UCSD-AML1 (cell line): ENCODE measurements at regions not wholly inside any gene's neighbourhood (a gene's known extent, or its start where the extent isn't known, plus 50 kb on each side); places are given as distances from the start of the nearest gene placed in this dataset.
"Not testable (repeated sequence)": the region's sequence is repeated elsewhere in the genome, so short reads cannot be mapped to it uniquely, and the experiment has no call there.

Experiments
- DNase-seq: peaks from one replicate; lab custom pipeline; 2025; ENCODE audit not compliant: unreplicated experiment; lab: John Stamatoyannopoulos, UW

GRCh38 chr4:25981749-25982148 is 67.7 kb downstream of the SMIM20 start:
- DNase-seq: no peak

GRCh38 chr4:25982962-25983361 is 68.9 kb downstream of the SMIM20 start:
- DNase-seq: no peak

GRCh38 chr4:25984266-25984665 is 70.2 kb downstream of the SMIM20 start:
- no peak for DNase-seq

GRCh38 chr4:25984796-25985195 is 70.8 kb downstream of the SMIM20 start:
- DNase-seq: no peak

- DNase-seq: no peak
These were observed 72.8 kb downstream of the SMIM20 start for GRCh38 chr4:25986807-25987206.

- no peak for DNase-seq
These were observed 77.3 kb downstream of the SMIM20 start for GRCh38 chr4:25991340-25991739.

GRCh38 chr4:25993395-25994185 is 79.6 kb downstream of the SMIM20 start:
- no peak for DNase-seq

- not testable (repeated sequence) for DNase-seq
These were observed 80.6 kb downstream of the SMIM20 start for GRCh38 chr4:25994577-25994976.

GRCh38 chr4:26000274-26000950 is 86.4 kb downstream of the SMIM20 start:
- no peak for DNase-seq

- DNase-seq: no peak
These were observed 87.4 kb downstream of the SMIM20 start for GRCh38 chr4:26001413-26001812.

GRCh38 chr4:26001816-26002215 is 87.8 kb downstream of the SMIM20 start:
- DNase-seq: no peak

GRCh38 chr4:26003056-26003455 is 89.0 kb downstream of the SMIM20 start:
- DNase-seq: no peak

GRCh38 chr4:26004290-26004689 is 90.3 kb downstream of the SMIM20 start:
- no peak for DNase-seq

- DNase-seq: no peak
These were observed 91.7 kb downstream of the SMIM20 start for GRCh38 chr4:26005764-26006163.

GRCh38 chr4:26008737-26009136 is 94.7 kb downstream of the SMIM20 start:
- DNase-seq: no peak

GRCh38 chr4:26009502-26009901 is 95.5 kb downstream of the SMIM20 start:
- no peak for DNase-seq

GRCh38 chr4:26010304-26010703 is 96.3 kb downstream of the SMIM20 start:
- DNase-seq: no peak

GRCh38 chr4:26013629-26014028 is 99.6 kb downstream of the SMIM20 start:
- DNase-seq: no peak

- no peak for DNase-seq
These were observed 101.2 kb downstream of the SMIM20 start for GRCh38 chr4:26015133-26015651.

- DNase-seq: no peak
These were observed 101.9 kb downstream of the SMIM20 start for GRCh38 chr4:26015906-26016305.

- DNase-seq: no peak
These were observed 103.5 kb downstream of the SMIM20 start for GRCh38 chr4:26017531-26017930.

- not testable (repeated sequence) for DNase-seq
These were observed 104.1 kb downstream of the SMIM20 start for GRCh38 chr4:26017961-26018700.
